PC-9 (cell line): ENCODE measurements at regions not wholly inside any gene's neighbourhood (a gene's known extent, or its start where the extent isn't known, plus 50 kb on each side); places are given as distances from the start of the nearest gene placed in this dataset.

Source experiments
- BruUV-seq: library from RNA; stranded (reverse); fragments of 400-500 nt; replicated peaks from 2 replicates; lab custom pipeline; 2021; lab: Mats Ljungman, UMichigan
- CTCF ChIA-PET: fragments of 300-600 bp; sonication (Branson Sonifier 250); formaldehyde crosslinking; loops from one replicate; lab custom pipeline; 2022; ENCODE audit warnings: antibody characterized with exemption; lab: Charles Lee
- POLR2A ChIA-PET: fragments of 300-600 bp; sonication (Branson Sonifier 250); formaldehyde crosslinking; loops from one replicate; lab custom pipeline; 2022; ENCODE audit warnings: antibody characterized with exemption; ENCODE audit not compliant: unreplicated experiment; lab: Charles Lee
- DNase-seq, 2 experiments: peaks; one replicate each; pipeline versions ENCODE4 v3.0.0 to v3.0.0-alpha.2; 2015 to 2022; ENCODE audit warnings: mixed read lengths in 1 of 2
- H2AFZ ChIP-seq: fragments of 200-600 bp; sonication (generic); 2 replicates; pipeline ENCODE4 v1.8.1; 2017; ENCODE audit warnings: antibody characterized with exemption
- H3F3A ChIP-seq: fragments of 200-600 bp; sonication (generic); 2 replicates; pipeline ENCODE4 v1.8.1; 2017; ENCODE audit warnings: antibody characterized with exemption, mild to moderate bottlenecking, low read depth; ENCODE audit not compliant: insufficient read depth
- H3K27ac ChIP-seq: fragments of 200-600 bp; sonication (generic); 2 replicates; pipeline ENCODE4 v1.6.1; 2016; ENCODE audit warnings: mixed run types
- H3K27me3 ChIP-seq: fragments of 200-600 bp; sonication (generic); 2 replicates; pipeline ENCODE4 v1.6.1; 2016; ENCODE audit warnings: low read depth, mixed run types; ENCODE audit not compliant: insufficient read depth
- H3K36me3 ChIP-seq: fragments of 200-600 bp; sonication (generic); 2 replicates; pipeline ENCODE4 v1.6.1; 2016; ENCODE audit warnings: low read depth, mixed run types
- H3K4me1 ChIP-seq: fragments of 200-600 bp; sonication (generic); replicated peaks from 2 replicates; pipeline ENCODE4 v1.6.1; 2016; ENCODE audit warnings: mixed run types; ENCODE audit not compliant: insufficient read depth
- H3K4me2 ChIP-seq: fragments of 200-600 bp; sonication (generic); 2 replicates; pipeline ENCODE4 v1.6.1; 2017; ENCODE audit warnings: mixed run types
- H3K4me3 ChIP-seq: fragments of 200-600 bp; sonication (generic); 2 replicates; pipeline ENCODE4 v1.6.1; 2016; ENCODE audit warnings: mixed run types
- H3K79me2 ChIP-seq: fragments of 200-600 bp; sonication (generic); 2 replicates; pipeline ENCODE4 v1.6.1; 2017; ENCODE audit warnings: low read depth, mixed run types
- H3K9me2 ChIP-seq: fragments of 200-600 bp; sonication (generic); 2 replicates; pipeline ENCODE4 v1.8.1; 2017; ENCODE audit warnings: mild to moderate bottlenecking; ENCODE audit not compliant: insufficient read depth
- H3K9me3 ChIP-seq: fragments of 200-600 bp; sonication (generic); 2 replicates; pipeline ENCODE4 v1.8.1; 2016; ENCODE audit warnings: low read depth; ENCODE audit not compliant: insufficient read depth
- H4K20me1 ChIP-seq: fragments of 200-600 bp; sonication (generic); 2 replicates; pipeline ENCODE4 v1.8.1; 2017; ENCODE audit not compliant: insufficient read depth
- CTCF ChIP-seq: fragments of 200-600 bp; sonication (generic); conservative IDR thresholded peaks from 2 replicates; pipeline ENCODE4 v1.6.1; 2017; ENCODE audit warnings: mixed run types, antibody characterized with exemption, mild to moderate bottlenecking, moderate library complexity
- EZH2 ChIP-seq: fragments of 200-600 bp; sonication (generic); IDR thresholded peaks from 2 replicates; pipeline ENCODE4 v1.8.0; 2017; ENCODE audit warnings: antibody characterized with exemption, low read depth
- intact Hi-C: fragments of 100-400 bp; cut with micrococcal nuclease; formaldehyde crosslinking; loops from one replicate; pipeline ENCODE4 v1.10.0; 2022; ENCODE audit not compliant: unreplicated experiment

- H3K4me1 ChIP-seq: no peaks in the 10 kb centered on the region
- no TSS peak for BruUV-seq
- H3K79me2 ChIP-seq: no peaks in the 10 kb centered on the region
- no peak for DNase-seq
- H3K4me3 ChIP-seq: no peak overlapping the region
- H3K27ac ChIP-seq: no peak overlapping the region
- H4K20me1 ChIP-seq: no peaks in the 10 kb centered on the region
- ChIA-PET POLR2A (interaction anchor here (0.5 kb wide), 1 partner anchor 387 kb away, joined by 9 read pairs; no protein-coding TSS in a partner anchor), CTCF (interaction anchor here (0.6 kb wide), 1 partner anchor 38 kb away, joined by 13 read pairs; no protein-coding TSS in a partner anchor)
- no peak overlapping the region for H3K4me2 ChIP-seq
- no peaks in the 10 kb centered on the region for H3K9me3 ChIP-seq
- TF ChIP-seq CTCF (no peak), EZH2 (no peak)
- intact Hi-C loops: no loop called here
- H3K9me2 ChIP-seq: no peaks in the 10 kb centered on the region; the same call in 1 of the 2 replicates
- no peaks in the 10 kb centered on the region for H3K27me3 ChIP-seq
- H3F3A ChIP-seq: no peaks in the 10 kb centered on the region
- H2AFZ ChIP-seq: no peak overlapping the region
- H3K36me3 ChIP-seq: no peaks in the 10 kb centered on the region
These were observed 72.9 kb upstream of the SLC44A1 start for GRCh38 chr9:105171589-105171988.

- H3K4me3 ChIP-seq: no peak overlapping the region
- TF ChIP-seq CTCF: no peak
- no peak for TF ChIP-seq EZH2
- H3K9me3 ChIP-seq: no peaks in the 10 kb centered on the region
- intact Hi-C loops: no loop called here
- H3K79me2 ChIP-seq: no peaks in the 10 kb centered on the region
- no peak overlapping the region for H3K27ac ChIP-seq
- no TSS peak for BruUV-seq
- no peaks in the 10 kb centered on the region for H3K27me3 ChIP-seq
- DNase-seq: no peak
- no peaks in the 10 kb centered on the region for H3F3A ChIP-seq
- CTCF ChIA-PET: no interaction called here
- POLR2A ChIA-PET: no interaction called here
- no peaks in the 10 kb centered on the region; the same call in 1 of the 2 replicates for H3K9me2 ChIP-seq
- H3K4me1 ChIP-seq: no peaks in the 10 kb centered on the region
- H4K20me1 ChIP-seq: no peaks in the 10 kb centered on the region
- H3K36me3 ChIP-seq: no peaks in the 10 kb centered on the region
- no peak overlapping the region for H2AFZ ChIP-seq
- H3K4me2 ChIP-seq: no peak overlapping the region
These were observed 72.0 kb upstream of the SLC44A1 start for GRCh38 chr9:105172436-105172835.

- ChIA-PET CTCF (no interaction called here), POLR2A (no interaction called here)
- Histone ChIP-seq H3K36me3 (no peaks in the 10 kb centered on the region), H3K4me2 (no peak overlapping the region), H3K27ac (no peak overlapping the region), H3K27me3 (no peaks in the 10 kb centered on the region), H2AFZ (no peak overlapping the region), H3K9me3 (no peaks in the 10 kb centered on the region), H3K79me2 (no peaks in the 10 kb centered on the region), H3K9me2 (no peaks in the 10 kb centered on the region; the same call in 1 of the 2 replicates), H3K4me3 (no peak overlapping the region), H3F3A (no peaks in the 10 kb centered on the region), H3K4me1 (no peaks in the 10 kb centered on the region), H4K20me1 (no peaks in the 10 kb centered on the region)
- intact Hi-C loops: no loop called here
- no TSS peak for BruUV-seq
- no peak for TF ChIP-seq CTCF
- TF ChIP-seq EZH2: no peak
- no peak for DNase-seq
These were observed 71.1 kb upstream of the SLC44A1 start for GRCh38 chr9:105173306-105173705.
